Transverse colon (tissue), 4 donors: ENCODE measurements at regions not wholly inside any gene's neighbourhood (a gene's known extent, or its start where the extent isn't known, plus 50 kb on each side); places are given as distances from the start of the nearest gene placed in this dataset.

ENCODE experiments used
- DNase-seq: peaks from one replicate; pipeline ENCODE4 v3.0.0-alpha.2; 2019
- H3K27ac ChIP-seq, 4 donors: fragments of 200-600 bp; sonication (generic); 2 replicates each; pipeline ENCODE4 v1.5.1; 2016 to 2018; ENCODE audit warnings: inconsistent platforms in 4 of 4
- H3K27me3 ChIP-seq: fragments of 200-600 bp; sonication (generic); 2 replicates; pipeline ENCODE4 v1.5.1; 2017; ENCODE audit warnings: inconsistent platforms
- H3K36me3 ChIP-seq, 4 donors: fragments of 200-600 bp; sonication (generic); 2 replicates each; pipeline ENCODE4 v1.5.1; 2017 to 2019; ENCODE audit warnings: inconsistent platforms in 4 of 4
- H3K4me1 ChIP-seq, 4 donors: fragments of 200-600 bp; sonication (generic); 2 replicates each; pipeline ENCODE4 v1.5.1; 2017 to 2020; ENCODE audit warnings: inconsistent platforms in 4 of 4
- H3K4me3 ChIP-seq, 4 donors: fragments of 200-600 bp; sonication (generic); 1 replicate in 1 of 4; 2 replicates in 3 of 4; pipeline versions ENCODE4 v1.5.1 to v1.6.1; 2017 to 2019; ENCODE audit warnings: inconsistent platforms in 4 of 4
- H3K9me3 ChIP-seq, 2 donors: fragments of 200-600 bp; sonication (generic); 2 replicates each; pipeline ENCODE4 v1.5.1; 2017 to 2019; ENCODE audit warnings: inconsistent platforms in 2 of 2
- CTCF ChIP-seq, 5 experiments: fragments of 200-600 bp in 3 of 5; fragments of 450-650 bp in 2 of 5; sonication (generic) in 3 of 5; IDR thresholded peaks; 1 replicate in 2 of 5; 2 replicates in 3 of 5; pipeline ENCODE4 v1.5.1; 2016 to 2017; ENCODE audit warnings: antibody characterized with exemption in 5 of 5, inconsistent platforms in 3 of 5, mild to moderate bottlenecking in 2 of 5, moderate library complexity in 1 of 5
- EP300 ChIP-seq: sonication (generic); formaldehyde crosslinking; IDR thresholded peaks from one replicate; pipeline ENCODE4 v1.6.1; 2017; ENCODE audit warnings: antibody characterized with exemption, low read depth
- POLR2A ChIP-seq: fragments of 450-650 bp; IDR thresholded peaks from one replicate; pipeline ENCODE4 v1.6.1; 2016; ENCODE audit warnings: antibody characterized with exemption, mild to moderate bottlenecking, moderate library complexity
- POLR2AphosphoS5 ChIP-seq, 3 donors: sonication (generic); formaldehyde crosslinking; IDR thresholded peaks; one replicate each; pipeline ENCODE4 v1.6.1; 2016; ENCODE audit warnings: antibody characterized with exemption in 3 of 3
- WGBS, 2 donors: methylation state at CpG; one replicate each; pipeline ENCODE4 v1.1.5; 2018; ENCODE audit warnings: low coverage in 1 of 2; 5-methylcytosine and 5-hydroxymethylcytosine counted together
- in situ Hi-C, 4 donors: fragments of 200-750 bp; cut with MboI; loops; one replicate each; pipeline versions ENCODE4 v1.15.0 to v1.15.1; 2017; ENCODE audit warnings: low sequenced_read_pairs in 3 of 4, low pct_ligation_motif_present in 1 of 4, low pct_unique_long_range_greater_than_20kb in 1 of 4
- intact Hi-C: fragments of 100-400 bp; cut with DNase I; formaldehyde crosslinking; loops from one replicate; pipeline ENCODE4 v1.15.1; 2023; ENCODE audit warnings: low total_unique reads

GRCh38 chr3:153442799-153443487 lies 280.9 kb downstream of the RAP2B start:
- Histone ChIP-seq H3K27ac (no peak overlapping the region), H3K36me3 (no peaks in the 10 kb centered on the region), H3K9me3 (no peaks in the 10 kb centered on the region), H3K4me1 (peaks cover 0 to 4% (median 0%) of the 10 kb centered on the region in 4 donors), H3K4me3 (no peak overlapping the region), H3K27me3 (no peaks in the 10 kb centered on the region)
- intact Hi-C loops (no loop called here), in situ Hi-C loops (no loop called here)
- 79 to 85% methylated on average over 2 to 3 of the region's 3 CpGs for WGBS, 2 donors
- DNase-seq: no peak
- no peak for TF ChIP-seq POLR2A
- no peak for TF ChIP-seq POLR2AphosphoS5 (IDR thresholded peaks at IDR 0.05)
- no peak for TF ChIP-seq EP300
- TF ChIP-seq CTCF (IDR thresholded peaks at IDR 0.05): no peak

GRCh38 chr3:153443961-153444360 lies 281.9 kb downstream of the RAP2B start:
- DNase-seq: no peak
- Histone ChIP-seq H3K27ac (no peak overlapping the region), H3K4me3 (no peak overlapping the region), H3K27me3 (no peaks in the 10 kb centered on the region), H3K36me3 (no peaks in the 10 kb centered on the region), H3K9me3 (no peaks in the 10 kb centered on the region), H3K4me1 (peaks cover 0 to 4% (median 0%) of the 10 kb centered on the region in 4 donors)
- no peak for TF ChIP-seq EP300
- TF ChIP-seq CTCF (IDR thresholded peaks at IDR 0.05): no peak
- no peak for TF ChIP-seq POLR2A
- TF ChIP-seq POLR2AphosphoS5 (IDR thresholded peaks at IDR 0.05): no peak
- WGBS, 2 donors: 69 to 70% methylated on average over 3 of the region's 3 CpGs
- in situ Hi-C loops: no loop called here
- intact Hi-C loops: no loop called here

GRCh38 chr3:153445817-153446216 lies 283.8 kb downstream of the RAP2B start:
- Histone ChIP-seq H3K9me3 (no peaks in the 10 kb centered on the region), H3K27ac (peak overlapping the region in 1 of 4 donors; percentile 29), H3K36me3 (no peaks in the 10 kb centered on the region), H3K27me3 (no peaks in the 10 kb centered on the region), H3K4me1 (peaks cover 0 to 4% (median 0%) of the 10 kb centered on the region in 4 donors), H3K4me3 (no peak overlapping the region)
- intact Hi-C loops (no loop called here), in situ Hi-C loops (no loop called here)
- 47 to 61% methylated on average over 2 of the region's 2 CpGs for WGBS, 2 donors
- no peak for TF ChIP-seq POLR2AphosphoS5 (IDR thresholded peaks at IDR 0.05)
- TF ChIP-seq CTCF (IDR thresholded peaks at IDR 0.05): no peak
- no peak for TF ChIP-seq EP300
- no peak for TF ChIP-seq POLR2A
- DNase-seq: no peak

- intact Hi-C loops (no loop called here), in situ Hi-C loops (no loop called here)
- H3K27me3 ChIP-seq: no peaks in the 10 kb centered on the region
- DNase-seq: no peak
- no peak overlapping the region for H3K4me3 ChIP-seq
- TF ChIP-seq EP300: no peak
- TF ChIP-seq POLR2AphosphoS5 (IDR thresholded peaks at IDR 0.05): no peak
- no peak for TF ChIP-seq CTCF (IDR thresholded peaks at IDR 0.05)
- no peak for TF ChIP-seq POLR2A
- no peaks in the 10 kb centered on the region for H3K36me3 ChIP-seq
- H3K9me3 ChIP-seq: no peaks in the 10 kb centered on the region
- H3K27ac ChIP-seq: no peak overlapping the region
- peaks cover 0 to 4% (median 0%) of the 10 kb centered on the region in 4 donors for H3K4me1 ChIP-seq
- WGBS, 2 donors: 66 to 70% methylated on average over 5 of the region's 5 CpGs
Measured at GRCh38 chr3:153448151-153448829, 286.3 kb downstream of the RAP2B start.
